Skeletal muscle tissue (tissue), 3 donors: ENCODE measurements at regions not wholly inside any gene's neighbourhood (a gene's known extent, or its start where the extent isn't known, plus 50 kb on each side); places are given as distances from the start of the nearest gene placed in this dataset.

Experiments
- H3K27ac ChIP-seq: one replicate; pipeline ENCODE4 v1.7.0; 2013; ENCODE audit warnings: mild to moderate bottlenecking, low read depth, low read length, inconsistent platforms
- H3K27me3 ChIP-seq, 3 donors: one replicate each; pipeline ENCODE4 v1.7.0; 2013; ENCODE audit warnings: low read length in 3 of 3; ENCODE audit not compliant: control insufficient read depth in 3 of 3, insufficient read depth in 3 of 3
- H3K36me3 ChIP-seq, 3 donors: one replicate each; pipeline ENCODE4 v1.7.0; 2013; ENCODE audit warnings: low read length in 3 of 3; ENCODE audit not compliant: control insufficient read depth in 3 of 3, insufficient read depth in 3 of 3
- H3K4me1 ChIP-seq, 3 donors: one replicate each; pipeline ENCODE4 v1.7.0; 2013; ENCODE audit warnings: low read length in 3 of 3, mild to moderate bottlenecking in 3 of 3; ENCODE audit not compliant: control insufficient read depth in 3 of 3, insufficient read depth in 3 of 3
- H3K4me3 ChIP-seq, 3 donors: one replicate each; pipeline ENCODE4 v1.7.0; 2013; ENCODE audit warnings: low read length in 3 of 3
- H3K9ac ChIP-seq, 3 donors: one replicate each; pipeline ENCODE4 v1.7.0; 2013; ENCODE audit warnings: low read length in 3 of 3, mild to moderate bottlenecking in 3 of 3, moderate library complexity in 2 of 3, low read depth in 1 of 3
- H3K9me3 ChIP-seq, 3 donors: one replicate each; pipeline ENCODE4 v1.7.0; 2013; ENCODE audit warnings: low read length in 3 of 3; ENCODE audit not compliant: control insufficient read depth in 3 of 3
- donor health status: Osteomylitis.

DNA sequence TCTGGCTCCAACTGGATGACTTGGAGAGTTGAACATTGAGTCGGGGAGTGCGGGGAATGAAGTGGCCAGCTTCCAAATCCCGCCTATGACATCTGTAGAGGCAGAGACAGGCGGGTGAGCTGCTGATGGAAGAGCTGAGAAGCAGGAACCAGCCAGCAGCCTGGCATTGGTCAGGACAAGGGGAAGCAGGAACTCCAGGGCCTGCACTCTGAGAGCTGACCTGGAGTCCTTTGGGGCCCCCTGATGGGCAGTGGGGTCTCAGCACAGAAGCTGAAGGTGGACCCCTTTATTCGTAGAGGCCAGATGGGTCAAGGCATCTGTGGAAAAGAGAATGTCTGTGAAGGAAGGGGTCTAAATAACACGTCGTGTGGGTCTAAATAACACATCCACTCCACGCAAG, 57.0 kb downstream of the SEC61G start:
- Histone ChIP-seq H3K9me3 (peaks cover 0 to 2% (median 0%) of the 10 kb centered on the region in 3 donors), H3K9ac (no peak overlapping the region), H3K4me3 (no peak overlapping the region), H3K4me1 (no peaks in the 10 kb centered on the region), H3K36me3 (no peaks in the 10 kb centered on the region), H3K27me3 (peaks cover 0 to 4% (median 0%) of the 10 kb centered on the region in 3 donors), H3K27ac (no peak overlapping the region)

DNA sequence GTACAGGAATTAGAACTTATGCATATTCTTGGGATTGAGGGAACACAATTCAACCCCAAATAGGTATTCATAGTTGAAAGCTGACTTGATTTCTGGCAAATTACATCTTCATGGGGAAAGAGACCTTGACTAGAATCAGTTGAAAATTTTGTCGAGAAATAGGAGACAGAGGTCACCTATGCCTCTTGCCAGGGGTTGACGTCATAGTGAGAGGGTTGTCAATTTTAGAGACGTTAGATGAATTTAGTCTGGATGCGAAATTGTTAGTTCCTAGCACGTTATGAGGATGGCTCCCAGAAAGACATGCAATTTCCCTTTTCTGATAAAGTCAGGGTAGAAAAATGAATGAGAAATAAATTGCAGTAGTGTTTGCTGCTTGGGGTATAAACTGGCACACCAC, 59.3 kb downstream of the SEC61G start:
- H3K27ac ChIP-seq = no peak overlapping the region
- H3K4me3 ChIP-seq = no peak overlapping the region
- H3K9me3 ChIP-seq = peaks cover 0 to 2% (median 0%) of the 10 kb centered on the region in 3 donors
- no peaks in the 10 kb centered on the region for H3K4me1 ChIP-seq
- no peak overlapping the region for H3K9ac ChIP-seq
- peaks cover 0 to 4% (median 0%) of the 10 kb centered on the region in 3 donors for H3K27me3 ChIP-seq
- H3K36me3 ChIP-seq = no peaks in the 10 kb centered on the region

DNA sequence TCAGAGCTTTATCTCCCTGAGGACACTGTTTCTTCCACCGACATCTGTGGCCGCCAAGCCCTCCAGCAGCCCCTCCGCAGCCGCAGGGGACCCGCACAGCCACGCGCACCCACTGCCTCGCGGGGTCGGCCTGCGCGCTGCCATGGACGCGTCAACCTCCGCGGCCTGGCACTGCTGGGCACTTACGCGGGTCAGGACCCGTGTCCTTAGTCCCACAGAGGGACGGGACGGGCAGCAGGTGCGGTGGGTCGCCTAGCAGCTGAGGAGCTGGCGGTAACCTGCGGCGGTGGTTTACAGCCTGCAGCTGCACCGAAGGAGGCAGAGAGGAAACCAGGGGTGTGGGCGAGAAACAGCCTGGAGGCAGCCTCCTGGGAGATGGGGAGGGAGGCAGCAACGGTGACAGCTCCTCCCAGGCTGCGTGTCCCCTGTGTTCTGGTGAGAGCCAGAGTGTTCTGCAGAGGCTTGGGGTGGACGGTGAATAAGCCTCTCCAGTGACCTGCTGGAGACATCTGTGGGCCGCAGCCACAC, 61.3 kb downstream of the SEC61G start:
- Histone ChIP-seq H3K36me3 (no peaks in the 10 kb centered on the region), H3K27ac (no peak overlapping the region)

DNA sequence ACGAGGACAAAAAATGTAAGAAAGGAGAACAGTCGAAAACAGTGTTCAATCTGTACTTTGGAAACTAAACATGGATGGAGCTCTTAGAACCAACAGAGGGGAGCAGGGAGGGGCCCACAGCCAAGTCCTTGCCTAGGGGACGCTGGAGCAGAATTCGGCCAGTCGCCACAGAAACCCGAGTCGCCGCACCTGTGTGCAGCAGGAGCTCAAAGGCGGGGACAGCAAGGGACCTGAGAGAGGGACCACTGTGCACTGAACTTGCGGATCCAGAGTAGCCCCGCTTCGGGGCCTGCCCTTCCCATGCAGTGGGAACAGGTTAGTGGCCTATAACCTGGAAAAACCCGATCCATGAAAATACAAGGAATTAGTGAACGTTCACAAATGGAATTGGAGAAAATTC, 68.1 kb downstream of the SEC61G start:
- Histone ChIP-seq H3K4me1 (no peaks in the 10 kb centered on the region), H3K27me3 (no peaks in the 10 kb centered on the region), H3K9me3 (no peaks in the 10 kb centered on the region), H3K9ac (no peak overlapping the region), H3K36me3 (no peaks in the 10 kb centered on the region), H3K4me3 (no peak overlapping the region), H3K27ac (no peak overlapping the region)

More for the DNA sequence above, 61.3 kb downstream of the SEC61G start:
- Histone ChIP-seq H3K9ac (no peak overlapping the region), H3K4me3 (no peak overlapping the region), H3K4me1 (no peaks in the 10 kb centered on the region), H3K9me3 (peaks cover 0 to 2% (median 0%) of the 10 kb centered on the region in 3 donors), H3K27me3 (peaks cover 0 to 4% (median 0%) of the 10 kb centered on the region in 3 donors)

DNA sequence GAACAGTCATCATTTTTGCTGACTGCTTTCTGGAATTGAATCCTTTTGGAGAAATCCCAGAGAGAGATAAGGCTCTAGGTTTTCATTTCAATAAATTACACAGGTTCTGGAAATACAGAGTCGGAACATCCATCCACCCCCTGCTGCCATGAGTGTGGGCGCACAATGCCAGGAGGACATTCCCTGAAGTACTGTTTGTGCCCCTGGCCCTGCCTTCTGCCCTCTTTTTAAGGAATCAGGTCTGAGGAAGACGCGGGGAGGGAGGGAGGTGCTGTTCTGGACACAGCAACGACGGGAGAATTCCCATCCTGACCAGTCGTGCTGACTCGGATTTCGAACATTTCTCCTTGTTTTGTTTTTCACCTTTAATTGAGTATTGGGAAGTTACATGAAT, 69.0 kb downstream of the SEC61G start:
- H3K27ac ChIP-seq = no peak overlapping the region
- no peaks in the 10 kb centered on the region for H3K4me1 ChIP-seq
- no peak overlapping the region for H3K4me3 ChIP-seq
- no peaks in the 10 kb centered on the region for H3K36me3 ChIP-seq
- H3K9ac ChIP-seq = no peak overlapping the region
- H3K9me3 ChIP-seq = no peaks in the 10 kb centered on the region
- no peaks in the 10 kb centered on the region for H3K27me3 ChIP-seq

DNA sequence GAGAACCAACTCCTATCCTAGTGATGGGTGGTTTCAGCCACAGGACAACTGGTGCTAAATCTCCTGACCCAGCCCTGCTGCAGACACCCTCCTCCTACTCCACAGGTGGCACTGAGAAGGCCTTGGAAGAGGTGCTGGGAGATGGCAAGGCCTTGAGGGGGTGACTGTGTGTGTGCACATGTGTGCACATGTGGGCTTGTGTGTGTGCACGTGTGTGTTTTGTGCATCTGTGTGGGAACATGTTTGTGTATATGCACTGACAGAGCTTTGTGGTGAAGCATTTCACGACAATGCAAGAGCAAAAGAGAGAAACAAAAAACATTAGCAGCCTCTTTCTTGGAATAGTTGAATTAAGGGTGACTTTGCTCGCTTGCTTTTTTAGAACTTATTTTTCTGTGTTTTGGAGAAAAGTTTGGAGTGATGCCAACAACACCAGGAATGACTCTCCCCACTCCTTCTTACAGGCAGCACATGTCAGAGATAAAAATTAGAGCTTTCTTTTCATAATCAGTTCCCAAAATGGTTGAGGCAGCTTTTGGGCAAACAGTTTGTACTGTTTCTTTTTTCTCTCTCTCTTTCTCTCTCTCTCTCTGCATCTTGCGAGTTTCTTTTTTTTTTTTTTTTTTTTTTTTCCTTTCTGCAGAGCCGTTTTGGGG, 69.5 kb downstream of the SEC61G start:
- Histone ChIP-seq H3K27ac (no peak overlapping the region), H3K36me3 (no peaks in the 10 kb centered on the region), H3K27me3 (no peaks in the 10 kb centered on the region), H3K4me3 (no peak overlapping the region), H3K4me1 (no peaks in the 10 kb centered on the region), H3K9ac (no peak overlapping the region), H3K9me3 (no peaks in the 10 kb centered on the region)

DNA sequence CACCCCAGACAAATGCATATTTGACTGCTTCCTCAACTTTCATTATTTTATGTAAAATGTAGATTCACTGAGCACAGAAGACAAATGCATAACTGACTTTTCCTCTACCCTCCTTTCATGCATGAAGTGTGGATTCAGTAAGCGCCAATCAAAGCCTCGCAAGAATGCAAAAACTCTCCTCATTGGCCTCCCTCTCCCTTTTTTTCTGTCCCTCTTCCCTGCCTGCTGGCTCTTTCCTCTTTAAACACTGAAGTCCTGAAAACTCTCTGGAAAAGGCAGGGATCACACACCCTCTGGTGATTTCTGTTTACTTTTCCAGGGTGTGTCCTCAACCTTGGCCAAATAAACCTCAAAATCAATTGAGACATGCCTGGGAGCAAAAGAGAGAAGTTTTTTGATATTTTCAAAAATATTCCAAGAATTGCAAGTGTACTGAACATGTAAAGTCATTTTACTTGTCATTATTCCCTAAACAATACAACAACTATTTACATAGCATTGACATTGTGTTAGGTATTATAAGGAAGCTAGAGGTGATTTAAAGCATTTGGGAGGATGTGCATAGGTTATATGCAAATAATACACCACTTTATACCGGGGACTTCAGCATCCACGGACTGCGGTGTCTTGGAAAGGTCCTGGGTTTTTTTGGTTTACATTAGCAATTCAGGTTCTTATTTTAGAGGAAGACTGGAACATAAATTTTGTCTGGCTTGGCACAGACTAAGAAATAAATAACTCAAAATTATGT, 71.4 kb downstream of the SEC61G start:
- no peak overlapping the region for H3K27ac ChIP-seq
- no peak overlapping the region for H3K4me3 ChIP-seq
- no peak overlapping the region for H3K9ac ChIP-seq
- no peaks in the 10 kb centered on the region for H3K4me1 ChIP-seq
- peaks cover 0 to 3% (median 0%) of the 10 kb centered on the region in 3 donors for H3K9me3 ChIP-seq
- H3K27me3 ChIP-seq = no peaks in the 10 kb centered on the region
- H3K36me3 ChIP-seq = no peaks in the 10 kb centered on the region

DNA sequence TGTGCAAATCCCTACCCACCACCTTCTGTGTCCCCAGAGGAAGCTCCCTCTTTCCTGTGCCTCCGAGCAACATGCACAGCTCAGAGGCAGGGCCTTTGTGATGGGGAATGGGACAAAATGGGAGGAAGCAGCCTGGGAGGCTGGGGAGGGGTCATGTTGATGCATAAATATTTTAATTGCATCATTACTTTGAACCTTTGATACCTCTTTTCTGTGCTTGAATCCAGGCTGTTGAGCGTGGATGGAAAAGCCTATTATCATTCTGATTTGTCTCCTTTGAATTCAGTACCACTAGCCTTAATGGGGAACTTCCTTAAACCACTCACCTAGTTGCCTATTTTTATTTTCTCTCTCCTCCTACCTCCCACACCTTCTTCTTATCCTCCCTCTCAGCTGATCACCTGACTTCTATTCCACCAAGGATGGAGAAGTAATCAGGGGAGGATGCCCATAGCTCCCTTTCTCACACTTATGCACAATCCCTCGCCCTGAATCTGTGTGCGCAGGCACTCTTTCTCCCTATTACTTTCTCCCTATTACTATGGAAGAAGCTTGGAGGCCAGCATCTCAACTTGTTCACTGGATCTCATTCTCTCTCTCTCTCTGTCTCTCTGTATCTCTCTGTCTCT, 78.5 kb downstream of the SEC61G start:
- Histone ChIP-seq H3K4me1 (no peaks in the 10 kb centered on the region), H3K9me3 (peaks cover 0 to 3% (median 0%) of the 10 kb centered on the region in 3 donors), H3K9ac (no peak overlapping the region), H3K27me3 (no peaks in the 10 kb centered on the region), H3K4me3 (no peak overlapping the region), H3K36me3 (no peaks in the 10 kb centered on the region), H3K27ac (no peak overlapping the region)

DNA sequence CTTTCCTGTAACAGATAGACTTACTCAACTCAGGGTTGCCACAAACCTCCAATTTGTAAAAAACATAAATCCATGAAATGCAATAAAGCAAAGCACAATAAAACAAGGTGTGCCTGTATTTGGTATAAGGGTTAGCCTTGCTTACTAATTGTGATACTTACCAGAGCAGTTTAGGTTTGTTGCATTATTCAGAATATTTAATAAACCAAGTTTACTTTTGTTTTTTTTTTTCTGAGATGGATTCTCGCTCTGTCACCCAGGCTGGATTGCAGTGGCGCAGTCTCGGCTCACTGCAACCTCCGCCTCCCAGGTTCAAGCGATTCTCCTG, 79.6 kb downstream of the SEC61G start:
- H3K9me3 ChIP-seq = peaks cover 0 to 3% (median 0%) of the 10 kb centered on the region in 3 donors
- no peak overlapping the region for H3K27ac ChIP-seq
- H3K4me1 ChIP-seq = no peaks in the 10 kb centered on the region
- H3K4me3 ChIP-seq = no peak overlapping the region
- H3K36me3 ChIP-seq = no peaks in the 10 kb centered on the region
- H3K27me3 ChIP-seq = no peaks in the 10 kb centered on the region
- no peak overlapping the region for H3K9ac ChIP-seq
